H1 (cell line): ENCODE measurements at regions not wholly inside any gene's neighbourhood (a gene's known extent, or its start where the extent isn't known, plus 50 kb on each side); places are given as distances from the start of the nearest gene placed in this dataset.

Experiments used
- CTCF ChIA-PET: fragments of 300-600 bp; sonication (Branson Sonifier 250); formaldehyde crosslinking; loops from one replicate; lab custom pipeline; 2021; ENCODE audit not compliant: partially characterized antibody; lab: Charles Lee
- POLR2A ChIA-PET: fragments of 300-600 bp; sonication (Branson Sonifier 250); formaldehyde crosslinking; loops from one replicate; lab custom pipeline; 2021; ENCODE audit warnings: inconsistent platforms; ENCODE audit not compliant: partially characterized antibody; lab: Charles Lee
- DNase-seq, 2 experiments: peaks; one replicate each; pipeline versions ENCODE4 v3.0.0 to v3.0.0-alpha.2; 2010 to 2022; ENCODE audit warnings: low spot score in 2 of 2, low read depth in 1 of 2, mixed read lengths in 1 of 2
- FAIRE-seq: peaks from 2 replicates; lab custom pipeline; 2011; peaks lifted over from hg19 to GRCh38; lab: Jason Lieb, UNC
- H2AFZ ChIP-seq: 2 replicates; pipeline ENCODE4 v1.8.1; 2012; ENCODE audit warnings: low read length, inconsistent platforms
- H2AK5ac ChIP-seq: 2 replicates; pipeline ENCODE4 v1.6.1; 2013; ENCODE audit warnings: low read depth, low read length
- H2BK120ac ChIP-seq: replicated peaks from 2 replicates; pipeline ENCODE3; 2013; ENCODE audit warnings: low read depth, low read length, inconsistent platforms
- H2BK12ac ChIP-seq: 2 replicates; pipeline ENCODE4 v1.6.1; 2013; ENCODE audit warnings: low read depth, low read length
- H2BK15ac ChIP-seq: 2 replicates; pipeline ENCODE4 v1.6.1; 2013; ENCODE audit warnings: low read length
- H2BK20ac ChIP-seq: 2 replicates; pipeline ENCODE4 v1.6.1; 2013; ENCODE audit warnings: low read length
- H2BK5ac ChIP-seq: 2 replicates; pipeline ENCODE4 v1.6.1; 2013; ENCODE audit warnings: low read depth, low read length
- H3K14ac ChIP-seq: 2 replicates; pipeline ENCODE4 v1.6.1; 2013; ENCODE audit warnings: inconsistent platforms; ENCODE audit not compliant: insufficient read length
- H3K18ac ChIP-seq: 2 replicates; pipeline ENCODE4 v1.6.1; 2013; ENCODE audit warnings: low read length; ENCODE audit errors: extremely low read depth
- H3K23ac ChIP-seq: 2 replicates; pipeline ENCODE4 v1.6.1; 2013; ENCODE audit warnings: inconsistent platforms; ENCODE audit not compliant: insufficient read length
- H3K23me2 ChIP-seq: 2 replicates; pipeline ENCODE4 v1.6.1; 2013; ENCODE audit warnings: low read depth, low read length
- H3K27ac ChIP-seq: 2 replicates; pipeline ENCODE4 v1.6.1; 2011; ENCODE audit warnings: low read depth, low read length, inconsistent platforms
- H3K27me3 ChIP-seq, 4 experiments: replicated peaks in 1 of 4; 1 replicate in 1 of 4; 2 replicates in 3 of 4; pipeline versions ENCODE4 v1.6.1 to v1.8.1; 2011 to 2013; ENCODE audit warnings: low read length in 3 of 4, mild to moderate bottlenecking in 3 of 4, inconsistent platforms in 2 of 4, mixed read lengths in 2 of 4, moderate library complexity in 1 of 4; ENCODE audit not compliant: control insufficient read depth in 3 of 4, insufficient read depth in 3 of 4; ENCODE audit errors: extremely low read depth in 1 of 4
- H3K36me3 ChIP-seq, 4 experiments: 2 replicates each; pipeline versions ENCODE4 v1.6.1 to v1.8.1; 2011 to 2013; ENCODE audit warnings: mild to moderate bottlenecking in 4 of 4, low read length in 3 of 4, moderate library complexity in 2 of 4, control low read depth in 1 of 4, inconsistent platforms in 1 of 4; ENCODE audit not compliant: insufficient read depth in 4 of 4, control insufficient read depth in 2 of 4
- H3K4ac ChIP-seq: replicated peaks from 2 replicates; pipeline ENCODE3; 2013; ENCODE audit warnings: low read length, low read depth, mixed read lengths, inconsistent platforms; ENCODE audit not compliant: insufficient read length
- H3K4me1 ChIP-seq, 4 experiments: replicated peaks in 1 of 4; 1 replicate in 1 of 4; 2 replicates in 3 of 4; pipeline versions ENCODE4 v1.6.1 to v1.8.1; 2011 to 2013; ENCODE audit warnings: low read length in 3 of 4, inconsistent platforms in 2 of 4, mixed read lengths in 1 of 4; ENCODE audit not compliant: insufficient read depth in 4 of 4, control insufficient read depth in 3 of 4
- H3K4me2 ChIP-seq, 2 experiments: 2 replicates each; pipeline versions ENCODE4 v1.6.1 to v1.8.1; 2011 to 2013; ENCODE audit warnings: low read depth in 2 of 2, low read length in 2 of 2, control low read depth in 1 of 2, inconsistent platforms in 1 of 2, mild to moderate bottlenecking in 1 of 2; ENCODE audit not compliant: insufficient read depth in 1 of 2
- H3K4me3 ChIP-seq, 4 experiments: fragments of 200-600, 300-600 bp in 1 of 4; sonication (generic), shearing (Covaris generic), sonication (Bioruptor Twin) in 1 of 4; 2 replicates each; pipeline versions ENCODE4 v1.5.1 to v1.8.1; 2011 to 2016; ENCODE audit warnings: low read length in 4 of 4, low read depth in 3 of 4, control low read depth in 2 of 4, inconsistent platforms in 2 of 4, mild to moderate bottlenecking in 2 of 4, mixed read lengths in 1 of 4, moderate library complexity in 1 of 4; ENCODE audit not compliant: insufficient read depth in 2 of 4; ENCODE audit errors: extremely low read depth in 1 of 4
- H3K56ac ChIP-seq: replicated peaks from 2 replicates; pipeline ENCODE3; 2013; ENCODE audit warnings: low read depth, mild to moderate bottlenecking, mixed read lengths, low read length, inconsistent platforms; ENCODE audit not compliant: insufficient read length
- H3K79me1 ChIP-seq: 2 replicates; pipeline ENCODE4 v1.6.1; 2013; ENCODE audit warnings: low read depth, low read length, control low read depth
- H3K79me2 ChIP-seq, 2 experiments: 2 replicates each; pipeline versions ENCODE4 v1.6.1 to v1.8.1; 2012 to 2013; ENCODE audit warnings: low read length in 2 of 2, mild to moderate bottlenecking in 2 of 2, inconsistent platforms in 1 of 2; ENCODE audit not compliant: insufficient read depth in 2 of 2, control insufficient read depth in 1 of 2
- H3K9ac ChIP-seq, 4 experiments: replicated peaks in 1 of 4; 1 replicate in 1 of 4; 2 replicates in 3 of 4; pipeline versions ENCODE4 v1.6.1 to v1.8.1; 2011 to 2013; ENCODE audit warnings: low read depth in 3 of 4, low read length in 3 of 4, control low read depth in 2 of 4, mild to moderate bottlenecking in 2 of 4, moderate library complexity in 2 of 4, inconsistent platforms in 1 of 4; ENCODE audit errors: extremely low read depth in 1 of 4
- H3K9me3 ChIP-seq, 2 experiments: 2 replicates each; pipeline versions ENCODE4 v1.6.1 to v1.8.1; 2012 to 2013; ENCODE audit warnings: mild to moderate bottlenecking in 2 of 2, moderate library complexity in 2 of 2, control low read depth in 1 of 2, inconsistent platforms in 1 of 2, low read depth in 1 of 2, low read length in 1 of 2, mixed read lengths in 1 of 2; ENCODE audit not compliant: insufficient read depth in 2 of 2
- H4K20me1 ChIP-seq, 2 experiments: replicated peaks in 1 of 2; 2 replicates each; pipeline versions ENCODE3 to v1.8.1; 2011 to 2013; ENCODE audit warnings: inconsistent platforms in 2 of 2, low read length in 2 of 2, mild to moderate bottlenecking in 1 of 2; ENCODE audit not compliant: insufficient read depth in 2 of 2, control insufficient read depth in 1 of 2
- H4K5ac ChIP-seq: 2 replicates; pipeline ENCODE4 v1.6.1; 2013; ENCODE audit warnings: low read length, low read depth, mixed read lengths, inconsistent platforms; ENCODE audit not compliant: insufficient read length
- H4K8ac ChIP-seq: 2 replicates; pipeline ENCODE4 v1.8.0; 2013; ENCODE audit warnings: mild to moderate bottlenecking, moderate library complexity, low read length, inconsistent platforms; ENCODE audit not compliant: insufficient read depth; ENCODE audit errors: extremely low read depth
- H4K91ac ChIP-seq: replicated peaks from 2 replicates; pipeline ENCODE3; 2013; ENCODE audit warnings: low read length, mixed read lengths, inconsistent platforms; ENCODE audit not compliant: insufficient read length
- CHD7 ChIP-seq: fragments of 300-600 bp; sonication (generic); IDR thresholded peaks from 2 replicates; pipeline ENCODE4 v1.7.1; 2012; ENCODE audit warnings: low read length, moderate library complexity, mild to moderate bottlenecking, inconsistent platforms; ENCODE audit not compliant: insufficient replicate concordance
- WGBS, 2 experiments: shearing (Covaris generic) in 1 of 2; methylation state at CpG; one replicate each; pipeline versions ENCODE4 v1.1.6 to v1.1.7; 2013 to 2015; ENCODE audit warnings: low lambda C conversion rate in 2 of 2, mixed read lengths in 2 of 2, inconsistent platforms in 1 of 2, low coverage in 1 of 2, missing lambda C conversion rate in 1 of 2; ENCODE audit not compliant: insufficient replicate concordance in 2 of 2, insufficient coverage in 1 of 2, insufficient read length in 1 of 2; ENCODE audit errors: extremely low coverage in 1 of 2, missing lambda C conversion rate in 1 of 2; 5-methylcytosine and 5-hydroxymethylcytosine counted together

GRCh38 chr4:89371614-89372013, 64.0 kb upstream of the GPRIN3 start:
- H2BK12ac ChIP-seq = no peak overlapping the region
- no peaks in the 10 kb centered on the region for H3K23me2 ChIP-seq
- no peaks in the 10 kb centered on the region for H3K9me3 ChIP-seq
- ChIA-PET POLR2A (no interaction called here), CTCF (no interaction called here)
- H4K5ac ChIP-seq = no peak overlapping the region
- H3K27me3 ChIP-seq = no peaks in the 10 kb centered on the region
- no peaks in the 10 kb centered on the region for H3K79me1 ChIP-seq
- H3K4ac ChIP-seq = no peak overlapping the region
- H4K91ac ChIP-seq = no peak overlapping the region
- no peak overlapping the region for H2BK5ac ChIP-seq
- no peak overlapping the region for H3K4me2 ChIP-seq
- no peak overlapping the region for H3K9ac ChIP-seq
- no peak overlapping the region for H3K23ac ChIP-seq
- H2BK15ac ChIP-seq = no peak overlapping the region
- no peak overlapping the region for H3K4me3 ChIP-seq
- FAIRE-seq (no peak), DNase-seq (no peak)
- H2AK5ac ChIP-seq = no peak overlapping the region
- H3K36me3 ChIP-seq = no peaks in the 10 kb centered on the region
- no peak overlapping the region for H2BK20ac ChIP-seq
- peaks cover 0 to 2% (median 0%) of the 10 kb centered on the region in 4 experiments; a peak in 1 of 7 replicates for H3K4me1 ChIP-seq
- H3K18ac ChIP-seq = no peak overlapping the region
- no peak overlapping the region for H3K14ac ChIP-seq
- H4K20me1 ChIP-seq = no peaks in the 10 kb centered on the region
- WGBS, 2 experiments = 69% methylated on average over 3 of the region's 3 CpGs; no CpG with 5 or more reads in 1 of the 2 experiments
- H3K27ac ChIP-seq = no peak overlapping the region
- 0 out of 2 replicates have a peak overlapping the region, but pooled peaks have one; percentile 8 for H2AFZ ChIP-seq
- H4K8ac ChIP-seq = no peak overlapping the region
- H3K56ac ChIP-seq = no peak overlapping the region
- H3K79me2 ChIP-seq = no peaks in the 10 kb centered on the region
- H2BK120ac ChIP-seq = no peak overlapping the region
- TF ChIP-seq CHD7 = no peak
